Transverse colon (tissue), 3 donors: ENCODE measurements at regions not wholly inside any gene's neighbourhood (a gene's known extent, or its start where the extent isn't known, plus 50 kb on each side); places are given as distances from the start of the nearest gene placed in this dataset.

ENCODE experiments used
- EP300 ChIP-seq: sonication (generic); formaldehyde crosslinking; IDR thresholded peaks from one replicate; pipeline ENCODE4 v1.6.1; 2017; ENCODE audit warnings: antibody characterized with exemption, low read depth
- POLR2A ChIP-seq: fragments of 450-650 bp; IDR thresholded peaks from one replicate; pipeline ENCODE4 v1.6.1; 2016; ENCODE audit warnings: antibody characterized with exemption, mild to moderate bottlenecking, moderate library complexity
- TF ChIP-seq, protein P1 (sequence below), 5 experiments: fragments of 200-600 bp in 3 of 5; fragments of 450-650 bp in 2 of 5; sonication (generic) in 3 of 5; IDR thresholded peaks; 1 replicate in 2 of 5; 2 replicates in 3 of 5; pipeline ENCODE4 v1.5.1; 2016 to 2017; ENCODE audit warnings: antibody characterized with exemption in 5 of 5, inconsistent platforms in 3 of 5, mild to moderate bottlenecking in 2 of 5, moderate library complexity in 1 of 5

GRCh38 chr13:42671502-42671901 lies 97.5 kb downstream of the TNFSF11 start:
- TF ChIP-seq POLR2A (no peak), EP300 (no peak)
- TF ChIP-seq, protein P1, sequence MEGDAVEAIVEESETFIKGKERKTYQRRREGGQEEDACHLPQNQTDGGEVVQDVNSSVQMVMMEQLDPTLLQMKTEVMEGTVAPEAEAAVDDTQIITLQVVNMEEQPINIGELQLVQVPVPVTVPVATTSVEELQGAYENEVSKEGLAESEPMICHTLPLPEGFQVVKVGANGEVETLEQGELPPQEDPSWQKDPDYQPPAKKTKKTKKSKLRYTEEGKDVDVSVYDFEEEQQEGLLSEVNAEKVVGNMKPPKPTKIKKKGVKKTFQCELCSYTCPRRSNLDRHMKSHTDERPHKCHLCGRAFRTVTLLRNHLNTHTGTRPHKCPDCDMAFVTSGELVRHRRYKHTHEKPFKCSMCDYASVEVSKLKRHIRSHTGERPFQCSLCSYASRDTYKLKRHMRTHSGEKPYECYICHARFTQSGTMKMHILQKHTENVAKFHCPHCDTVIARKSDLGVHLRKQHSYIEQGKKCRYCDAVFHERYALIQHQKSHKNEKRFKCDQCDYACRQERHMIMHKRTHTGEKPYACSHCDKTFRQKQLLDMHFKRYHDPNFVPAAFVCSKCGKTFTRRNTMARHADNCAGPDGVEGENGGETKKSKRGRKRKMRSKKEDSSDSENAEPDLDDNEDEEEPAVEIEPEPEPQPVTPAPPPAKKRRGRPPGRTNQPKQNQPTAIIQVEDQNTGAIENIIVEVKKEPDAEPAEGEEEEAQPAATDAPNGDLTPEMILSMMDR (IDR thresholded peaks at IDR 0.05): no peak
